Mononuclear cell (primary cell): ENCODE measurements at regions not wholly inside any gene's neighbourhood (a gene's known extent, or its start where the extent isn't known, plus 50 kb on each side); places are given as distances from the start of the nearest gene placed in this dataset.

Experiments
- H3K27me3 ChIP-seq: 2 replicates; pipeline ENCODE4 v1.6.0; 2011; ENCODE audit warnings: low read length, control low read depth; ENCODE audit not compliant: insufficient read depth
- H3K4me1 ChIP-seq: 2 replicates; pipeline ENCODE4 v1.5.1; 2011; ENCODE audit warnings: mild to moderate bottlenecking, low read length, control low read depth; ENCODE audit not compliant: insufficient read depth
- H3K4me3 ChIP-seq: 2 replicates; pipeline ENCODE4 v1.5.1; 2011; ENCODE audit warnings: mild to moderate bottlenecking, low read length, moderate library complexity
- H3K9me3 ChIP-seq: 2 replicates; pipeline ENCODE4 v1.5.1; 2011; ENCODE audit warnings: low read depth, mild to moderate bottlenecking, control low read depth, low read length

GRCh38 chr5:130981663-130982062 lies 183.4 kb downstream of the HINT1 start:
- H3K9me3 ChIP-seq: no peaks in the 10 kb centered on the region
- H3K4me1 ChIP-seq: no peaks in the 10 kb centered on the region
- peaks cover 3% of the 10 kb centered on the region for H3K27me3 ChIP-seq
- no peak overlapping the region for H3K4me3 ChIP-seq

- Histone ChIP-seq H3K9me3 (no peaks in the 10 kb centered on the region), H3K27me3 (peaks cover 3% of the 10 kb centered on the region), H3K4me1 (no peaks in the 10 kb centered on the region), H3K4me3 (no peak overlapping the region)
These were observed 186.6 kb downstream of the HINT1 start for GRCh38 chr5:130978475-130978874.

GRCh38 chr5:130976493-130976892 lies 188.6 kb downstream of the HINT1 start:
- no peaks in the 10 kb centered on the region for H3K4me1 ChIP-seq
- no peaks in the 10 kb centered on the region for H3K9me3 ChIP-seq
- no peak overlapping the region for H3K4me3 ChIP-seq
- H3K27me3 ChIP-seq: peaks cover 3% of the 10 kb centered on the region

- peaks cover 3% of the 10 kb centered on the region for H3K27me3 ChIP-seq
- H3K4me3 ChIP-seq: no peak overlapping the region
- no peaks in the 10 kb centered on the region for H3K9me3 ChIP-seq
- no peaks in the 10 kb centered on the region for H3K4me1 ChIP-seq
These were observed 189.2 kb downstream of the HINT1 start for GRCh38 chr5:130975847-130976246.

- no peaks in the 10 kb centered on the region for H3K9me3 ChIP-seq
- peaks cover 3% of the 10 kb centered on the region for H3K27me3 ChIP-seq
- no peak overlapping the region for H3K4me3 ChIP-seq
- no peaks in the 10 kb centered on the region for H3K4me1 ChIP-seq
These were observed 189.8 kb downstream of the HINT1 start for GRCh38 chr5:130975299-130975698.

- H3K9me3 ChIP-seq: no peaks in the 10 kb centered on the region
- peaks cover 3% of the 10 kb centered on the region for H3K27me3 ChIP-seq
- no peak overlapping the region for H3K4me3 ChIP-seq
- no peaks in the 10 kb centered on the region for H3K4me1 ChIP-seq
These were observed 190.9 kb downstream of the HINT1 start for GRCh38 chr5:130974021-130974683.

- no peaks in the 10 kb centered on the region for H3K4me1 ChIP-seq
- no peaks in the 10 kb centered on the region for H3K9me3 ChIP-seq
- H3K4me3 ChIP-seq: no peak overlapping the region
- H3K27me3 ChIP-seq: no peaks in the 10 kb centered on the region
These were observed 198.0 kb downstream of the HINT1 start for GRCh38 chr5:130966990-130967525.

- Histone ChIP-seq H3K4me1 (no peaks in the 10 kb centered on the region), H3K27me3 (no peaks in the 10 kb centered on the region), H3K4me3 (no peak overlapping the region), H3K9me3 (no peaks in the 10 kb centered on the region)
These were observed 199.1 kb downstream of the HINT1 start for GRCh38 chr5:130965920-130966319.

- no peak overlapping the region for H3K4me3 ChIP-seq
- H3K9me3 ChIP-seq: no peaks in the 10 kb centered on the region
- H3K4me1 ChIP-seq: no peaks in the 10 kb centered on the region
- no peaks in the 10 kb centered on the region for H3K27me3 ChIP-seq
These were observed 199.7 kb downstream of the HINT1 start for GRCh38 chr5:130965360-130965759.

GRCh38 chr5:130964231-130965202 lies 200.5 kb downstream of the HINT1 start:
- Histone ChIP-seq H3K27me3 (no peaks in the 10 kb centered on the region), H3K4me1 (no peaks in the 10 kb centered on the region), H3K9me3 (no peaks in the 10 kb centered on the region), H3K4me3 (no peak overlapping the region)

GRCh38 chr5:130963798-130964197 lies 201.3 kb downstream of the HINT1 start:
- Histone ChIP-seq H3K9me3 (no peaks in the 10 kb centered on the region), H3K4me1 (no peaks in the 10 kb centered on the region), H3K27me3 (no peaks in the 10 kb centered on the region), H3K4me3 (no peak overlapping the region)

GRCh38 chr5:130957151-130957550 lies 207.9 kb downstream of the HINT1 start:
- Histone ChIP-seq H3K27me3 (no peaks in the 10 kb centered on the region), H3K4me3 (no peak overlapping the region), H3K9me3 (no peaks in the 10 kb centered on the region), H3K4me1 (no peaks in the 10 kb centered on the region)

- Histone ChIP-seq H3K4me1 (no peaks in the 10 kb centered on the region), H3K9me3 (no peaks in the 10 kb centered on the region), H3K4me3 (no peak overlapping the region), H3K27me3 (no peaks in the 10 kb centered on the region)
These were observed 210.0 kb downstream of the HINT1 start for GRCh38 chr5:130955041-130955440.

GRCh38 chr5:130954336-130954735 lies 210.7 kb downstream of the HINT1 start:
- Histone ChIP-seq H3K4me3 (no peak overlapping the region), H3K27me3 (no peaks in the 10 kb centered on the region), H3K4me1 (no peaks in the 10 kb centered on the region), H3K9me3 (no peaks in the 10 kb centered on the region)

- H3K4me3 ChIP-seq: no peak overlapping the region
- H3K9me3 ChIP-seq: no peaks in the 10 kb centered on the region
- H3K4me1 ChIP-seq: no peaks in the 10 kb centered on the region
- no peaks in the 10 kb centered on the region for H3K27me3 ChIP-seq
These were observed 226.0 kb downstream of the HINT1 start for GRCh38 chr5:130939059-130939458.
